Type B pancreatic cell (in vitro differentiated cells): ENCODE measurements at regions not wholly inside any gene's neighbourhood (a gene's known extent, or its start where the extent isn't known, plus 50 kb on each side); places are given as distances from the start of the nearest gene placed in this dataset.
"Not testable (repeated sequence)": the region's sequence is repeated elsewhere in the genome, so short reads cannot be mapped to it uniquely, and the experiment has no call there.

ENCODE experiments used
- DNase-seq: peaks from one replicate; pipeline ENCODE4 v3.0.0; 2021; ENCODE audit warnings: mixed read lengths; ENCODE audit not compliant: unreplicated experiment; ENCODE audit errors: extremely low spot score
- H3K27ac Mint-ChIP-seq: 2 replicates; pipeline ENCODE4 v1.8.0; 2021; ENCODE audit warnings: mild to moderate bottlenecking, mixed read lengths
- H3K27me3 Mint-ChIP-seq: 2 replicates; pipeline ENCODE4 v1.8.0; 2021; ENCODE audit warnings: mixed read lengths
- H3K36me3 Mint-ChIP-seq: 2 replicates; pipeline ENCODE4 v1.8.0; 2021; ENCODE audit warnings: mixed read lengths
- H3K4me1 Mint-ChIP-seq: one replicate; pipeline ENCODE4 v1.8.0; 2021; ENCODE audit warnings: mixed read lengths; ENCODE audit not compliant: unreplicated experiment
- H3K4me3 Mint-ChIP-seq: 2 replicates; pipeline ENCODE4 v1.8.0; 2021; ENCODE audit warnings: mild to moderate bottlenecking, mixed read lengths
- H3K9me3 Mint-ChIP-seq: 2 replicates; pipeline ENCODE4 v1.8.0; 2021; ENCODE audit warnings: mixed read lengths
- TF ChIP-seq, protein P1 (sequence below): fragments of 200-600 bp; sonication (generic); conservative IDR thresholded peaks from 2 replicates; pipeline ENCODE4 v1.5.0; 2021; ENCODE audit warnings: antibody characterized with exemption, mild to moderate bottlenecking

DNA sequence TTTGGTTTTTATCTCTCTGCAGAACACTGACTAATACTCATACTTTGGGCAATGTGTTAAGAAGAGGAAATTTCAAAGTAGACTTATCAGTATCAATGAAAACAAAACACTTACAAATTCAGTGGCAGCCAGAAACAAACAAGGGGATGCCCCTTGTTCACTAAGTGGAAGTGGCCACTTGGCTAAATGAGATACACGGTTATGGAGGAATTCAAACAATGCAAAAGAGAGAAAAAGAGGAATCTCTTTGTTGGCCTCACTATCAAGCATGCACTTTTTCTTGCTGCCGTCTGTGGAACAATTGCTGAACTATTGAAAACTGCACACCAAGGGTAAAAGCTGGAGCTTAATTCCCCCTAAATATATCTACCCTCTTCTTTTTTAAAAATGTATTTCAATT is 2044.9 kb upstream of the CDH6 start:
- Mint-ChIP-seq H3K4me3 (no peak overlapping the region), H3K9me3 (no peaks in the 10 kb centered on the region), H3K27ac (no peak overlapping the region), H3K4me1 (no peaks in the 10 kb centered on the region), H3K36me3 (no peaks in the 10 kb centered on the region), H3K27me3 (peaks cover 6% of the 10 kb centered on the region)
- TF ChIP-seq, protein P1, sequence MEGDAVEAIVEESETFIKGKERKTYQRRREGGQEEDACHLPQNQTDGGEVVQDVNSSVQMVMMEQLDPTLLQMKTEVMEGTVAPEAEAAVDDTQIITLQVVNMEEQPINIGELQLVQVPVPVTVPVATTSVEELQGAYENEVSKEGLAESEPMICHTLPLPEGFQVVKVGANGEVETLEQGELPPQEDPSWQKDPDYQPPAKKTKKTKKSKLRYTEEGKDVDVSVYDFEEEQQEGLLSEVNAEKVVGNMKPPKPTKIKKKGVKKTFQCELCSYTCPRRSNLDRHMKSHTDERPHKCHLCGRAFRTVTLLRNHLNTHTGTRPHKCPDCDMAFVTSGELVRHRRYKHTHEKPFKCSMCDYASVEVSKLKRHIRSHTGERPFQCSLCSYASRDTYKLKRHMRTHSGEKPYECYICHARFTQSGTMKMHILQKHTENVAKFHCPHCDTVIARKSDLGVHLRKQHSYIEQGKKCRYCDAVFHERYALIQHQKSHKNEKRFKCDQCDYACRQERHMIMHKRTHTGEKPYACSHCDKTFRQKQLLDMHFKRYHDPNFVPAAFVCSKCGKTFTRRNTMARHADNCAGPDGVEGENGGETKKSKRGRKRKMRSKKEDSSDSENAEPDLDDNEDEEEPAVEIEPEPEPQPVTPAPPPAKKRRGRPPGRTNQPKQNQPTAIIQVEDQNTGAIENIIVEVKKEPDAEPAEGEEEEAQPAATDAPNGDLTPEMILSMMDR, result no peak
- no peak for DNase-seq

DNA sequence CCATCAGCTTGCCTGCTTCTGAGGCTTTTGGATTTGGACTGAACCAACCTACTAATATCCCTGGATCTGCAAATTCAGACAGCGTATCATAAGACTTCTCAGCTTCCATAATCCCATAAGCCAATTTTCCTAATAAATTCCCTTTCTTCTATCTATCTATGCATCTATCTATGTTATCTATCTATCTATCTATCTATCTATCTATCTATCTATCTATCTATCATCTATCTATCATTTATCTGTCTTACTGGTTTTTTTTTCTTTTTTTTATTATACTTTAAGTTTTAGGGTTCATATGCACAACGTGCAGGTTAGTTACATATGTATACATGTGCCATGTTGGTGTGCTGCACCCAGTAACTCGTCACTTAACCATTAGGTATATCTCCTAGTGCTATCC is 2045.4 kb upstream of the CDH6 start:
- TF ChIP-seq, protein P1, result no peak
- H3K27ac Mint-ChIP-seq, result no peak overlapping the region
- H3K27me3 Mint-ChIP-seq, result peaks cover 6% of the 10 kb centered on the region
- H3K4me3 Mint-ChIP-seq, result no peak overlapping the region
- no peaks in the 10 kb centered on the region for H3K4me1 Mint-ChIP-seq
- H3K36me3 Mint-ChIP-seq, result no peaks in the 10 kb centered on the region
- no peak for DNase-seq
- no peaks in the 10 kb centered on the region for H3K9me3 Mint-ChIP-seq

DNA sequence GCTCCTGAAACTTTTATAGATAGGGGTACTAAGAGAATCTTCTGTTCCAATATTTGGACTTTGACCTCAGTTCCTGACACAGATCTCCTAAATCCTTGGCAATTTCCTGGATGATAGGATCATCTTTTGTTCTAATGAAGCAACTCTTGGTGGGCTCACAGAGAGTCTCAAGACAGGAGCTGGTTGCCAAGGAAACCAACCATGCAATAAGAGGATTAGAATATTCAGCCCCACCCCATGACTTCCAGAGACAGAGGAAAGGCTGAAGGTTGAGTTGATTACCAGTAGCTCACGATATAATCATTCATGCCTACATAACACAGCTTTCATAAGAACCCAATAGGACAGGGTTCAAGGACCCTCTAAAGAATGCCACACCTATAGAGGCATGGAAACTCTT is 2050.2 kb upstream of the CDH6 start:
- no peak for DNase-seq
- H3K4me3 Mint-ChIP-seq, result no peak overlapping the region
- no peak overlapping the region for H3K27ac Mint-ChIP-seq
- H3K9me3 Mint-ChIP-seq, result no peaks in the 10 kb centered on the region
- peaks cover 4% of the 10 kb centered on the region for H3K27me3 Mint-ChIP-seq
- TF ChIP-seq, protein P1, result no peak
- no peaks in the 10 kb centered on the region for H3K36me3 Mint-ChIP-seq
- H3K4me1 Mint-ChIP-seq, result no peaks in the 10 kb centered on the region

DNA sequence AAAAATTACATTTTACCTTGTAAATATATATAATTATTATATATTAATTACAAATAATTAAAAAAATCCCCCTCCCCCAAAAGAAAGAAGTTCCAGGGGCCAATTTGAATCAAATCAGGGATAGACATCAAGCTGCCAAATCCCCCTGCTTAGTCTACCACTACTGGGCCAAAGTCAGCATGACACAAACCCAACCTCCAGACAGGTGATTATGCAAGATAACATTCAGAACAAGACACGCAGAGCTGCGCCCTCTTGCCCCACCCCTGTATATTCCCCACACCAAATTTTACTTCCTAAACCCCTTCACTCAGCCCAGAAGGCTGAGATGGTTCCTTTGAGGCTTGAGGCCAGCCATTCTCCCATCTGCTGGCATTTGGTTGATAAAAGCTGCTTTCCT is 2059.1 kb upstream of the CDH6 start:
- Mint-ChIP-seq H3K4me1 (no peaks in the 10 kb centered on the region), H3K9me3 (no peaks in the 10 kb centered on the region), H3K36me3 (no peaks in the 10 kb centered on the region), H3K27me3 (no peaks in the 10 kb centered on the region), H3K4me3 (no peak overlapping the region), H3K27ac (no peak overlapping the region)
- TF ChIP-seq, protein P1, result no peak
- DNase-seq, result no peak

DNA sequence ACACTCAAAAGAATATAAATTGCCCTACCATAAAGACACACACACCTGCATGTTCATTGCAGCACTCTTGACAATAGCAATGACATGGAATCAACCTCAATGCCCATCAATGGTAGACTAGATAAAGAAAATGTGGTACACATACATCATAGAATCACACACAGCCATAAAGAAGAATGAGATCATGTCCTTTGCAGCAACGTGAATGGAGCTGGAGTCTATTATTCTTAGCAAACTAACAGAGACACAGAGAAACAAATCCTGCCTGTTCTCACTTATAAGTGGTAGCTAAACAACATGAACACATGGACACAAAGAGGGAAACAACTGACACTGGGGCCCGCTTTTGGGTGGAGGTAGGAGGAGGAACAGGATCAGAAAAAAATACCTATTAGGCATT is 2062.2 kb upstream of the CDH6 start:
- no peak overlapping the region for H3K4me3 Mint-ChIP-seq
- no peaks in the 10 kb centered on the region for H3K4me1 Mint-ChIP-seq
- no peaks in the 10 kb centered on the region for H3K27me3 Mint-ChIP-seq
- no peak overlapping the region for H3K27ac Mint-ChIP-seq
- no peaks in the 10 kb centered on the region for H3K9me3 Mint-ChIP-seq
- no peak for DNase-seq
- TF ChIP-seq, protein P1, result no peak
- H3K36me3 Mint-ChIP-seq, result no peaks in the 10 kb centered on the region

DNA sequence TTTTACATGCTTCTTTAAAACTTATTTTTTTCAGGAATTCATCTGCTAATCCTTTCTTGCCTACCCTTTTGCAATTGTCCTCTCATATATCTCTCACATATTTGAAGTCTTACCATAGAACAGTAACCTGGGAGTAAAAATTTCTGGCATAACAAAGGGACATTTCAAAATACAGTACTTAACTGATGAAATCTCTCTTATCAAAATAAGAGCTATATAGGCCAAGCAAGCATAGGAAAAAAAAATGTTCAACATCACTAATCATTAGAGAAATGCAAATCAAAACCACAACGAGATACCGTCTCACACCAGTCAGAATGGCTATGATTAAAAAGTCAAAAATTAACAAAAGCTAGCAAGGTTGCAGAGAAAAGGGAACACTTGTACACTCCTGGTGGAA is 2062.7 kb upstream of the CDH6 start:
- H3K4me3 Mint-ChIP-seq, result no peak overlapping the region
- no peaks in the 10 kb centered on the region for H3K36me3 Mint-ChIP-seq
- H3K9me3 Mint-ChIP-seq, result no peaks in the 10 kb centered on the region
- no peak overlapping the region for H3K27ac Mint-ChIP-seq
- H3K27me3 Mint-ChIP-seq, result no peaks in the 10 kb centered on the region
- no peaks in the 10 kb centered on the region for H3K4me1 Mint-ChIP-seq
- no peak for DNase-seq
- TF ChIP-seq, protein P1, result no peak

DNA sequence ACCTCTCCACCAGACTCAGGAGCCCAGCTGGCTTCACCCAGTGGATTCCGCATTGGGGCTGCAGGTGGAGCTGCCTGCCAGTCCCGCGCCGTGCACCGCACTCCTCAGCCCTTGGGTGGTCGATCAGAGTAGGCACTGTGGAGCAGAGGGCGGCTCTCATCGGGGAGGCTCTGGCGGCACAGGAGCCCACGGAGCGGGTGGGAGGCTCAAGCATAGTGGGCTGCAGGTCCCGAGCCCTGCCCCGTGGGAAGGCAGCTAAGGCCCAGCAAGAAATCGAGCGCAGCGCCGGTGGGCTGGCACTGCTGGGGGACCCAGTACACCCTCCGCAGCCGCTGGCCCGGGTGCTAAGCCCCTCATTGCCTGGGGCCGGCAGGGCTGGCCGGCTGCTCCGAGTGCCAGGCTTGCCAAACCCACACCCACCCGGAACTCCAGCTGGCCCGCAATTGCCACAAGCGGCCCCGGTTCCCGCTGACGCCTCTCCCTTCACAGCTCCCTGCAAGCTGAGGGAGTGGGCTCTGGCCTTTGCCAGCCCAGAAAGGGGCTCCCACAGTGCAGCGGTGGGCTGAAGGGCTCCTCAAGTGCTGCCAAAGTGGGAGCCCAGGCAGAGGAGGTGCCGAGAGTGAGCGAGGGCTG is 2065.8 kb upstream of the CDH6 start:
- H3K9me3 Mint-ChIP-seq, H3K4me3 Mint-ChIP-seq, H3K36me3 Mint-ChIP-seq, DNase-seq, H3K27me3 Mint-ChIP-seq, H3K27ac Mint-ChIP-seq, H3K4me1 Mint-ChIP-seq: not testable (repeated sequence)

DNA sequence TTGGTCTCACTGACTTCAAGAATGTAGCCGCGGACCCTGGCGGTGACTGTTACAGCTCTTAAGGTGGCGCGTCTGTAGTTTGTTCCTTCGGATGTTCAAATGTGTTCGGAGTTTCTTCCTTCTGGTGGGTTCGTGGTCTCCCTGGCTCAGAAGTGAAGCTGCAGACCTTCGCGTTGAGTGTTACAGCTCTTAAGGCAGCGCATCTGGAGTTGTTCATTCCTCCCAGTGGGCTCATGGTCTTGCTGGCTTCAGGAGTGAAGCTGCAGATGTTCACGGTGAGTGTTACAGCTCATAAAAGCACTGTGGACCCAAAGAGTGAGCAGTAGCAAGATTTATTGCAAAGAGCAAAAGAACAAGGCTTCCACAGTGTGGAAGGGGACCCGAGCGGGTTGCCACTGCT is 2067.0 kb upstream of the CDH6 start:
- H3K27me3 Mint-ChIP-seq, H3K36me3 Mint-ChIP-seq, H3K4me1 Mint-ChIP-seq, H3K9me3 Mint-ChIP-seq, H3K4me3 Mint-ChIP-seq, DNase-seq, H3K27ac Mint-ChIP-seq: not testable (repeated sequence)
